ENCODE measurements at regions not wholly inside any gene's neighbourhood (a gene's known extent, or its start where the extent isn't known, plus 50 kb on each side); places are given as distances from the start of the nearest gene placed in this dataset.

- Histone ChIP-seq H3K9ac (ENCODE audit: insufficient read depth in 1 of 2, low read depth in 2 of 2, low read length in 2 of 2) (no peak overlapping the region), H3K4me2 (ENCODE audit: insufficient read depth, low read length) (no peak overlapping the region), H3K9me1 (ENCODE audit: control insufficient read depth, insufficient read depth, low read length) (no peaks in the 10 kb centered on the region), H3K36me3 (ENCODE audit: control insufficient read depth, insufficient read depth, low read length) (no peaks in the 10 kb centered on the region), H4K20me1 (replicated peaks; ENCODE audit: control insufficient read depth, insufficient read depth, low read length) (no peaks in the 10 kb centered on the region), H3K79me2 (ENCODE audit: control insufficient read depth, insufficient read depth, low read length) (no peaks in the 10 kb centered on the region), H3K9me3 (replicated peaks; ENCODE audit: control insufficient read depth, insufficient read depth, low read depth, low read length) (no peaks in the 10 kb centered on the region), H3K27ac (ENCODE audit: extremely low read depth, low read depth, low read length) (no peak overlapping the region), H3K4me1 (replicated peaks in 1 of 2; ENCODE audit: control insufficient read depth in 2 of 2, insufficient read depth in 2 of 2, low read length in 2 of 2) (no peaks in the 10 kb centered on the region), H2AFZ (ENCODE audit: low read depth, low read length) (no peak overlapping the region), H3K4me3 (no peak overlapping the region), H3K27me3 (ENCODE audit: control insufficient read depth in 2 of 2, insufficient read depth in 2 of 2, low read length in 2 of 2) (no peaks in the 10 kb centered on the region)
- BruUV-seq (replicated peaks) = no TSS peak
- 0% methylated on average over 3 of the region's 3 CpGs for WGBS (ENCODE audit: insufficient coverage, low coverage, missing lambda C conversion rate)
- no peak for DNase-seq (ENCODE audit: extremely low read depth in 1 of 4, low spot score in 3 of 4)
- in situ Hi-C loops (cut with MboI) = no loop called here
- no peak for ATAC-seq
- TF ChIP-seq KAT8 (IDR thresholded peaks at IDR 0.05; ENCODE audit: low read depth) = no peak
- no peak for TF ChIP-seq BHLHE40 (IDR thresholded peaks at IDR 0.05; ENCODE audit: low read length)
- TF ChIP-seq, protein P1, sequence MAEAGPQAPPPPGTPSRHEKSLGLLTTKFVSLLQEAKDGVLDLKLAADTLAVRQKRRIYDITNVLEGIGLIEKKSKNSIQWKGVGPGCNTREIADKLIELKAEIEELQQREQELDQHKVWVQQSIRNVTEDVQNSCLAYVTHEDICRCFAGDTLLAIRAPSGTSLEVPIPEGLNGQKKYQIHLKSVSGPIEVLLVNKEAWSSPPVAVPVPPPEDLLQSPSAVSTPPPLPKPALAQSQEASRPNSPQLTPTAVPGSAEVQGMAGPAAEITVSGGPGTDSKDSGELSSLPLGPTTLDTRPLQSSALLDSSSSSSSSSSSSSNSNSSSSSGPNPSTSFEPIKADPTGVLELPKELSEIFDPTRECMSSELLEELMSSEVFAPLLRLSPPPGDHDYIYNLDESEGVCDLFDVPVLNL (CRISPR knock-in tag; IDR thresholded peaks at IDR 0.05; ENCODE audit: low read depth) = no peak
- FAIRE-seq = no peak
- POLR2A ChIA-PET = no interaction called here
- CTCF ChIA-PET (ENCODE audit: low intra/inter-chr PET ratio) = no interaction called here
- intact Hi-C loops (cut with micrococcal nuclease) = no loop called here
These were observed 51.0 kb upstream of the SPINK5 start for GRCh38 chr5:148012801-148013200.

DNA sequence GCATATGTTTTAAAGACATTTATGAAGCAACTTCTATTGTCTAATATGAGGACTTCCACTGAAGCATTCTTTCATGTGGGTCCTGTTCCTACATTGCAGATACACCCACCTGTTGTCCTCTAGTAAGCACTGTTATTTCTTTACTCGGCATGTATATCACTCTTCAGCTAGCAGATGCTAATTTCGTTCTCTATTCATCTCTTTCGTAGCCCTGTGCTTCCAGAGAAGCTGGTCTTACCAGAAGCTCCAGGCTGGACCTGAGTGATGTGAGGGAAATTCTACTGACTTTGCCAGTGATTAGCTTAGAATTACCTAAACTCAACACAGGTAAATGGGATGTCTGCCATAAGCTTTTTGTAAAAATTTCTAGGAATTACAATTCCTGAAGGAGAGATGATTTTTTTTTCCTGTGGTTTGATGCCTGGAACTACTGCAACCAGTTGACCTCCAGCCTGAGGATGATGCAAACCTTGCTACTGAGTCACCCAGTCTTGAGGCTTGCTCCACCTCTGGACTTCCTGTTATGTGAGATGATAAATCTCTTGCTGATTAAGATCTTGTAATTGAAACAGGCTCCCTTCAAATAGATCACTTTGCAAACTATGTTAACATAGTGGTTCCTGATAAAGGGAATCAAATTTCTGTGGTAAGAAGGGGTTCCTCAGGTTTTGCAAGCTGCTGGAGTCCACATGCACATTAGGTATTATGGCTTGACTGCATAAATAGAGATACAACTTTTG, 52.2 kb upstream of the SPINK5 start:
- no peak overlapping the region for H3K4me3 ChIP-seq
- H3K4me1 ChIP-seq (replicated peaks in 1 of 2; ENCODE audit: control insufficient read depth in 2 of 2, insufficient read depth in 2 of 2, low read length in 2 of 2) = no peaks in the 10 kb centered on the region
- no peaks in the 10 kb centered on the region for H3K36me3 ChIP-seq (ENCODE audit: control insufficient read depth, insufficient read depth, low read length)
- H3K27ac ChIP-seq (ENCODE audit: extremely low read depth, low read depth, low read length) = no peak overlapping the region
- intact Hi-C loops (cut with micrococcal nuclease) = no loop called here
- CTCF ChIA-PET (ENCODE audit: low intra/inter-chr PET ratio) = no interaction called here
- DNase-seq (ENCODE audit: extremely low read depth in 1 of 4, low spot score in 3 of 4) = no peak
- H3K9me1 ChIP-seq (ENCODE audit: control insufficient read depth, insufficient read depth, low read length) = no peaks in the 10 kb centered on the region
- in situ Hi-C loops (cut with MboI) = no loop called here
- no peak overlapping the region for H3K4me2 ChIP-seq (ENCODE audit: insufficient read depth, low read length)
- POLR2A ChIA-PET = interaction anchor here (0.6 kb wide), 1 partner anchor 18 kb away, joined by 3 read pairs; no protein-coding TSS in a partner anchor
- no peak for ATAC-seq
- H3K27me3 ChIP-seq (ENCODE audit: control insufficient read depth in 2 of 2, insufficient read depth in 2 of 2, low read length in 2 of 2) = no peaks in the 10 kb centered on the region
- no peak overlapping the region for H2AFZ ChIP-seq (ENCODE audit: low read depth, low read length)
- H3K9ac ChIP-seq (ENCODE audit: insufficient read depth in 1 of 2, low read depth in 2 of 2, low read length in 2 of 2) = no peak overlapping the region
- H3K79me2 ChIP-seq (ENCODE audit: control insufficient read depth, insufficient read depth, low read length) = no peaks in the 10 kb centered on the region
- WGBS (ENCODE audit: insufficient coverage, low coverage, missing lambda C conversion rate) = 0% methylated on average over 3 of the region's 3 CpGs
- H3K9me3 ChIP-seq (replicated peaks; ENCODE audit: control insufficient read depth, insufficient read depth, low read depth, low read length) = no peaks in the 10 kb centered on the region
- no TSS peak for BruUV-seq (replicated peaks)
- FAIRE-seq = no peak
- no peaks in the 10 kb centered on the region for H4K20me1 ChIP-seq (replicated peaks; ENCODE audit: control insufficient read depth, insufficient read depth, low read length)
- TF ChIP-seq CCNT2 (IDR thresholded peaks at IDR 0.05; ENCODE audit: borderline replicate concordance, extremely low read depth, insufficient read length, low read depth, low read length) (no peak), ZNF212 (CRISPR knock-in tag; IDR thresholded peaks at IDR 0.05) (no peak), CEBPG (CRISPR knock-in tag; IDR thresholded peaks at IDR 0.05) (no peak), CEBPG (tag; conservative IDR thresholded peaks at IDR 0.05 in 1 of 2, IDR thresholded peaks at IDR 0.05 in 1 of 2) (peak; percentile 45 to 77), TSHZ1 (CRISPR knock-in tag; IDR thresholded peaks at IDR 0.05) (no peak), JUND (IDR thresholded peaks at IDR 0.05; ENCODE audit: borderline replicate concordance, low read depth, low read length) (no peak), JUND (tag; IDR thresholded peaks at IDR 0.05; ENCODE audit: borderline replicate concordance, low read depth, low read length) (peak; percentile 33; the same call in 1 of the 3 replicates), ELF2 (CRISPR knock-in tag; IDR thresholded peaks at IDR 0.05) (no peak)

Data from K562 (cell line).